ENCODE measurements at regions not wholly inside any gene's neighbourhood (a gene's known extent, or its start where the extent isn't known, plus 50 kb on each side); places are given as distances from the start of the nearest gene placed in this dataset.
A peak's percentile ranks its signal among the peaks of the same experiment; 100 is the strongest.
"Not testable (repeated sequence)": the region's sequence is repeated elsewhere in the genome, so short reads cannot be mapped to it uniquely, and the experiment has no call there.

DNA sequence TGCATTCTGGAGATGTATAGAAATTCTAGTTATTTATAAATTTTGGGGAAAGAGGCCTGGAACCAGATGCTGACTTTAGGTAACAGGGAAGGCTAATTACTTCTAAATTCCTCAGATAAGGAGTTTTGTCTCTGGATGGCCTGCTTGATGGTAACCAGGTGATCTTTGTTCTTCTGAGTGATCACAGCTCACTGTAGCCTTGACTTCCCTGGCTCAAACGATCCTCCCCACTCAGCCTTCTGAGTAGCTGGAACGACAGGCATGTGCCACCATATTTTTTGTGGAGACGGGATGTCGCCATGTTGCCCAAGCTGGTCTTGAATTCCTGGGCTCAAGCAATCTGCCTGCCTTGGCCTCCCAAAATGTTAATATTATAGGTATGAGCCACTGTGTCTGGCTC lies 54.4 kb upstream of the MSH6 start:
- no peak for DNase-seq

DNA sequence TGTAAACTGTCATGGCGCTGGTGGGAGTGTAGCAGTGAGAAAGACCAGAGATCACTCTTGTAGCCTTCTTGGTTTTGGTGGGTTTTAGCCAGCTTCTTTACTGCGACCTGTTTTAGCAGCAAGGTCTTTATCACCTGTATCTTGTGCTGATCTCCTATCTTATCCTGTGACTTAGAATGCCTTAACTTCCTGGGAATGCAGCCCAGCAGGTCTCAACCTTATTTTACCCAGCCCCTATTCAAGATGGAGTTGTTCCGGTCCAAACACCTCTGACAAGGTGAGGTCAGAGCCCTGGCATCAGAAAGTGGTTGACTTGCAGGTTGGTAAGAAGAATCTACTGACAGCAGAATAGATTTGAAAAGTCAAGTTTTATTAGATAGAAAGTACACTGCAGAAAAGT lies 55.0 kb upstream of the MSH6 start:
- no peak for DNase-seq

DNA sequence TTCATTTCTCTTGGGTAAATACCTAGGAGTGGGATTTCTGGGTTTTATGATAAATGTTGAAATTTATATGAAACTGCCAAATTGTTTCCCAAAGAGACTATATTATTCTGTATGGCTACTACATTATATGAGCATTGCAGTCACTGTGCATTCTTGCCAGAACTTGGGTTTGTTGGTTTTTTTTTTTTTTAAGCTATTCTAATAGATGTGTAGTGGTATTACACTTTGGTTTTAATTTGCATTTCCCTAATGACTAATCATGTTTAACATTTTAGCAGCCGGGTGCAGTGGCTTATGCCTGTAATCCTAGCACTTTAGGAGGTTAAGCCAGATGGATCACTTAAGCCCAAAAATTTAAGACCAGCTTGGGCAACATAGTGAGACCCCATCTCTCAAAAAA lies 56.0 kb upstream of the MSH6 start:
- DNase-seq: peak; percentile 9

DNA sequence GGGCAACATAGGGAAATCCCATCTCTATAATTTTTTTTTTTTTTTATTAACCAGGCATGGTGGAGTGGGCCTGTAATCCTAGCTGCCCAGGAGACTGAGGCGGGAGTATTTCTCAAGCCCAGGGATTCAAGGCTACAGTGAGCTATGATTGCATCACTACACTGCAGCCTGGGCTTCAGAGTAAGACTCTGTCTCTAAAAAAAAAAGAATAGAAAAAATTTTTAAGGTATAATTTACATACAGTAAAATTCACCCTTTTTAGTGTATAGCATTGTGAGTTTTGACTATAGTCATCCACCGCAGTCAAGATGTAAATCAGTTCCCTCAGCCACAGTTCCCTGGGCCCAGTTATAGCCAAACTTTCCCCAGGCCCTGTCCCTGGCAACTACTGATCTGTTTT lies 57.1 kb upstream of the MSH6 start:
- DNase-seq: no peak

DNA sequence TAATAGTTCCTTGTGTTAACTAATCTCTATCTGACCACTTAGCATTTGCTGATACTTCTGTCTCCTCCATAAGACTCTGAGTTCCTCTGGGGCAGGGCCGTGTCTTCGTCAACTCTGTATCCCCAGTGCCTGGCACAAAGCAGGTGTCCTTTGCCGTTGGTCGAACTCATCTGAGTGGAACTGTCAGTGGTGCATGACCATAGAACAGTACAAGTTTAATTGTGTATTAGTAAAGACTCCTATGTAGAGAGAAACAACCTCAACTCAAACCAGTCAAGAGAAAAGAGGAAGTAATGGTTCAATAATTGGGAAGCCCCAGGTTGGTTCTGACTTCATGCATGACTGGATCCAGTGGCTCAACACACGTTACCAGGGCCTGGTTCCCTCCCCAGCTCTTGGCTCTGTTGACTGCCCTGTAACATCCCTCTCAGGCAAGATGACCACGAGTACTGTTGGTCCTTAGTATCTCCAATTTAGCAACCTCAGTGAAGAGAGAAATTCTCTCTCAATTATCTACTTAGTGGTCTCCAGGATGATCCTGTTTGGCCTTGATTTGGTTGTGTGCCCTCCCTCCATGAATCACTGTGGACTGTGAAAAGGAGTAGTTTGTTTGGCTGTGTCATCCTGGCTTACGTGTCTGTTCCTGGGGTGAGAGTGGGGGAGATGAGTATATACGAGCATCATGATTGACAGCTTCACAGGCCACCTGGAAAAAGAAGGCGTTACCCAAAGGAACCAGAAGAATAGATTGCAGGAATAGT lies 58.5 kb upstream of the MSH6 start:
- DNase-seq: no peak

DNA sequence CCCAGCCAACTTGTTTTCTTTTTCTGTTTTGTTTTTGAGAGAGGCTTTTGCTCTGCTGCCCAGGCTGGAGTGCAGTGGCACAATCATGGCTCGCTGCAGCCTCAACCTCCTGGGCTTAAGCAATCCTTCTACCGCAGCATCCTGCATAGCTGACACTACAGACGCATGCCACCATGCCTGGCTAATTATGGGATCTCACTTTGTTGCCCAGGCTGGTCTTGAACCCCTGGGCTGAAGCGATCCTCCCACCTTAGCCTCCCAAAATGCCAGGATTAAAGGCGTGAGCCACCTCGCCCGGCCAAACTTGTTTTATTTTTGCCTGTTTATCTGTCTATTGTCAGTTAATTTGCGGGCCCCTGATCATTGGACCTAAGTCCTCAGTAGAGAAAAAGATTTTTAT lies 61.6 kb upstream of the MSH6 start:
- DNase-seq: no peak

DNA sequence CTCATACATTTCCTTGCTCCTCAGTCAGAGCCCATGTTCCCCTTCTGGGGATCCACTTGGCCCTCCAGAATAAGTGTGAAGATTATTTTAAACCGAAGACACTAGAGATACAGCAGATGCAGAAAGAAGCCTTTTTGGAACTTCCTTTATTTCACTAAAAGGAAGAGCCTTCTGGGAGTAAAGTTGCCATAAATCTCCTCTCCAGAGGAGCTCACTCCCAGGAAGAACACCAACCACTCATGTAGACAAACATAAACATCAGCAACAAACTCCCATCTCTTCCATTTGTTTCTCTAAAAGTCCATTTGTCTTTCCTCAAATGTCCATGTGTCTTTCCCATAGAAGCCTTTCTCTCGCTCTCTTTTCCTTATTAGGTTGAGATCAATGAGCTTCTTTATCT lies 62.4 kb upstream of the MSH6 start:
- DNase-seq: no peak

DNA sequence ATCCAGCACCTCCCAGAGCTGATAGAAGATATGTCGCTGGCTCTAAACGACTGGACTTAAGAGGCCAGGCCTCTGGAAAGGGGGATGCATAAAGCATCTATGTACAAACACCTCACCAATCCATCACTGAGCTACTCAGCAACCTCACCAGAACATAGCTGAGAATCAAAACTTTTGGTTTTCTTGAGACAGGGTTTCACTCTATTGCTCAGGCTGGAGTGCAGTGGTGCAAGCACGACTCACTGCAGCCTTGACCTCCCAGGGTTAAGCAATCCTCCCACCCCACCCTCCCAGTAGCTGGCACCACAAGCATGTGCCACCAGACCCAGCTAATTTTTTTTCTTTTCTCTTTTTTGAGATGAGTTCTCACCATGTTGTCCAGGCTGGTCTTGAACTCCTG lies 62.9 kb upstream of the MSH6 start:
- DNase-seq: no peak

DNA sequence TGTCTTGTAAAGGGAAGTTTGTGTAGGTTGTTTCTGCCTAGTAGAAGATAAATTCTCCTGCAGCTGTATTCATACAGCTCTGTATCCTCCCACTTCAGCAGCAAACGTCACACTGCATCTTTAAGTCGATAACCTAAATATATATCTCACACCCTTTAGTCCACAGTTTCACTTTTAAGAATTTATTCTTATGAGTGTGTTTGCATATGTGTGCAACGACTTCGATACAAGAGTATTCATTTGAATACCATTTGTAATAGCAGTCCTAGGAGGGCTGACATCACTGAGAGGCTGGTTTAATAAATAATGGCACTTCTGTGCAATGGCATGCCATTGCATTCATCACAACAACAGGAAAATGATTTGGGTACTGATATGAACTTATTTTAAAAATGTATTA lies 63.8 kb upstream of the MSH6 start:
- DNase-seq: no peak

DNA sequence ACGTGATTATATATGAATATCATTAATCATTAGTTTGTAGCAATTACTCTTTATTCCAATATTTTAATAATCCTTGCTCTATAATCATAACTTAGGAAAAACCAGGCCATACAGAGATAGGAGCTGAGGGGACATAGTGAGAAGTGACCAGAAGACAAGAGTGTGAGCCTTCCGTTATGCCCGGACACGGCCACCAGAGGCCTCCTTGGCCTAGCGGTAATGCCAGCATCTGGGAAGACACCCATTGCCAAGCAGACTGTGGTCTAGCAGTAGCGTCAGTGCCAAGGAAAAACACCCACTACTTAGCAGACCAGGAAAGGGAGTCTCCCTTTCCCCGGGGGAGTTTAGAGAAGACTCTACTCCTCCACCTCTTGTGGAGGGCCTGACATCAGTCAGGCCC lies 66.6 kb upstream of the MSH6 start:
- peak; percentile 4 for DNase-seq

DNA sequence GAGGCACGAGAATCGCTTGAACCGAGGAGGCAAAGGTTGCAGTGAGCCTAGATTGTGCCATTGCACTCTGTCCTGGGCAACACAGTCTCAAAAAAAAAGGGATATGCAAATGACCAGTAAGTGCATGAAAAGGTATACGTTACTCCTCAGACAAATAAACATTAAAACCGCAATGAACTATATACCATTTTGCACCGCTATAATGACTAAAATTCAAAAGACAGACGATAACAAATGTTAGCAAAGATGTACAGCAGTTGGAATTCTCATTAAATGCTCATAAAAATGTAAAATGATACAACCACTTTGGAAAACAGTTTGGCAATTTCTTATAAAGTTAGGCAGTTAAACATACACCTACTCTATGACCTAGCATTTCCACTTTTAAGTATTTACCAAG lies 67.4 kb upstream of the MSH6 start:
- DNase-seq: no peak

DNA sequence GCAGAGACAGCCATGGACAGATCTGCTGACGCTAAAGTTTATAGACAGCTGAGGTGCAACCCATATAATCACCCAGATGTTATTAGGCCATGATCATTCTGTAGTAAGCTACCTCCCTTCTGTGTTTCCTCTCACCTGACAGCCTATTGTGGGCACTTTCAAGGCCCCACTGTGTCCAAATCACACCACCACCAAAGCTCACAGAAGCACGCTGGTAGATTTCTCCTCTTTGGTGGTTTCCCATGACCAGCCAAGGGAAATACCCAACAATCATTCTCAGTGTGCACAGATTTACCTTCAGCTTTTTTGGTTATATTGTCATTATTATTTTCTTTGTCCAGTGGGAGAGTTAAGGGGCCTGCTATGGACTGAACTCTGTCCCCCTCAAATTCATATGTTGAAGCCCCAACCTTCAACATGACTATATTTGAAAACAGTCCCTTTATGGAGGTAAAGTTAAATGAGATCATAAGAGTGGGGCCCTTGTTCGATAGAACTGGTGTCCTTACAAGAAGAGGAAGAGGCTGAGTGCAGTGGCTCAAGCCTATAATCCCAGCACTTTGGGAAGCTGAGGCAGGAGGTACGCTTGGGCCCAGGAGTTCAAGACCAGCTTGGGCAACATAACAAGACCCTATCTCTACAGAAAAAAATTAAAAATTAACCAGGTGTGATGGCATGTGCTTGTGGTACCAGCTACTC lies 74.0 kb upstream of the MSH6 start:
- no peak for DNase-seq

DNA sequence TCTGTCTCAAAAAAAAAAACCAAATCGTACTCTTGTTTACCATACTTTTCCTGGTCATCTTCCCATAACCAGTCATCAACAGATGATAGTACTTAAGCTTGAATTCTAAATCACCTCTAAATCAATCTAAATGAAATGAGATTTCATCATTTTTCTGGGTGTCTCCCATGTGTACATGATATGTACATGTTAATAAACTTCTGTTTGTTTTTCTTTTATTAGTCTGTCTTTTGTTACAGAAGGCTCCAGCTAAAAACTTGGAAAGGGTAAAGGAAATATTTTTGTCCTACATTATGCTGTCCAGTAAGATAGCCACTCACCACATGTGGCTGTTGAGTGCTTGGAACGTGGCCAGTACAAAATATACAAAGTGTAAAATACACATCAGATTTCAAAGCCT lies 78.7 kb upstream of the MSH6 start:
- DNase-seq: no peak

DNA sequence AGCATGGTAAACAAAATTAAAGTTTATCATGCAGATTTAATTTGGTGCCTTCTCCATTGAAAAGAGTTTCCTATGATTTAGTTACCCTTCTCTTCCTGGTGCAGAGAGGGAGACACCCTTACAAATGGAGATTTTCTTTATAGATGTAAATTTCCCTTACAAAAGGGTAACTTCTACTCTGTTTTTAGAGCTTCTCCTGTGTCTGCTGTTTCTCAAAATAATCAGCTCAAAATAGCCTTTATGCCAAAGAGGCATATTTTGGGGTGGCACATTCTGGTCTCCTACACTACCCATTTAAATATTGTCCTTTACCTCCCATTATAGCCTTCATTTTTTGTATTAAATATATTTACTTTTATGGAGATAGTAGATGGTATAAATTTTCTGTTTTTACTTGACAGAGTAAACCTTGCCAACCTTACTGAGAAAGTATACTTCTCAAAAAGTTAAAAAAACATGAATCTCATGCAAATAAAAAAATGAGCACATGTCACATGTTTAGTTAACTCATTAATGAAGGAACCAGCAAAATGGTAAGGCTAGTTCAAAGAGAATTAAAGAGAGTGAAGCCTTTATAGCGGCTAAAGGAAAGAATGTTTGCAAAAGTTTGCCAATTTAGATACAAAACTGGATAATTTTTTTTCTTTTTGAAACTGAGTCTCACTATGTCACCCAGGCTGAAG lies 83.3 kb upstream of the MSH6 start:
- DNase-seq: no peak

DNA sequence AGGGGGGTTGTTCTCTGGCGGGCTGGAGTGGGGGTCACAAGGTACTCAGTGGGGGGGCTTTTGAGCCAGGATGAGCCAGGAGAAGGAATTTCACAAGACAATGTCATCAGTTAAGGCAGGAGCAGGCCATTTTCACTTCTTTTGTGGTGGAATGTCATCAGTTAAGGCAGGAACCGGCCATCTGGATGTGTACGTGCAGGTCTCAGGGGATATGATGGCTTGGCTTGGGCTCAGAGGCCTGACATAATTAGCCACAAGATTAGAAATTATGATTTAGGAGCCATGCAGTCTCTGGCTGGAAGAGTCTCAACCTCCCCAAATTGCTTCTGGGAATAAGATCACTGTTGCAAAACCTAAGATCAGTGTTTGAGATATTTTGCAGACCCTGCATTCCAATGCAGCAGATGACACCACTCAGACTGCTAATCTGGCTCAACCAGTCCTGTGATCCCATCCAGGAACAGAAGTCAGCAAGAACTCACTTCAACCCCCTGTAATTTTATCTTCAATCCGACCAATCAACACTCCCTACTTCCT lies 84.4 kb upstream of the MSH6 start:
- peak; percentile 64 for DNase-seq

DNA sequence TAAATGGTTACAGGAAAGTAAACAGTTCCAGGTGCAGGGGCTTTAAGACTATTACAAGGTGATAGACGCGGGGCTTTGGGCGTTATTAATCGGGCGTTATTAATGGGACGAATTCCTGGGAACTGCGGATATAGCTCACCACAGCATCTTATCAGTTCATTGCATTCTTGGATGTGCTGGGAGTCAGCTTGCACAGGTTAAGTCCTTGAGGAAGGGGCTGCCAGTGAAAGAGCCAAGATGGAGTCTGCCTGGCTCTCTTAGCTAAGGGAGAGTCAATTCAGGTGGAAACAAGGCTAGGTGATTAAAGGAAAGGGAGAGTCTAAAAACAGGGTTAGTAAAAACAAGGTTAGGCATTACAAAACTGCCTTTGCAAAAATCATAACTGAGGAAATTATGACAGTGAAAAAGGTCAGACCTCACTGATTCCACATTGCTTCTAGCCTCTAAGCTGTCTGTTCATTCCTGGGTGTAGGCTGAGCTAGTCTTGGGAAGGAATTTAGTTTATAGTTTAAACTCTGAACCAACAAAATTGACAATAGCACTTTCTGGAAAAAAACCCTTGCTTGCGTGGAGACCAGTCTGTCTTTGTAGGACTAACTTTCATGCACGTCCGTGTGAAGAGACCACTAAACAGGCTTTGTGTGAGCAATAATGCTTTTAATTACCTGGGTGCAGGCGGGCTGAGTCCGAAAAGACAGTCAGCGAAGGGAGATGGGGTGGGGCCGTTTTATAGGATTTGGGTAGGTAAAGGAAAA lies 85.1 kb upstream of the MSH6 start:
- peak; percentile 27 for DNase-seq

DNA sequence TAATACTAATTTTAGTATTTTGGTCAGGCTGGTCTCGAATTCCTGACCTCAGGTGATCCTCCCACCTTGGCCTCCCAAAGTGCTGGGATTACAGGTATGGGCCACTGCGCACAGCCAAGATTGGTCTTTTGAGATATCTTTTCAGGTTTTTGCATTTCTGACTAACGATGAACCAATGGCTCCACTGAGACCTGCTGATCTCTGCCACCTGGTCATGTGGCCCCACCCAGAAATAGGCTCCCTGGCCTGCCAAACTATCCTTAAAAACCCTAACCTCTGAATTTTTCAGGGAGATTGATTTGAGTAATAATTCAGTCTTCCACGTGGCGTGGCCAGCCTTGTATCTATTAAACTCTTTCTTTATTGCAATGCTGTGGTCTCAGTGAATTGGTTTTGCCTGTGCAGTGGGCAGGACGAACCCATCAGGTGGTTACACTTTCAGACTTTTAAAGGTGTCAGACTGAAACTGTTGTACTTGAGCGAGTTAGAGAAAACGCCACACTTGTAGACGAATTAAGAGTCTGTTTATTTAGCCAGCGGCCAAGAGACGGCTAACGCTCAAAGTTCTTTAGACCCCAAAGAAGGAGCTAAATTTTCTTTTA lies 85.8 kb upstream of the MSH6 start:
- DNase-seq: no peak

DNA sequence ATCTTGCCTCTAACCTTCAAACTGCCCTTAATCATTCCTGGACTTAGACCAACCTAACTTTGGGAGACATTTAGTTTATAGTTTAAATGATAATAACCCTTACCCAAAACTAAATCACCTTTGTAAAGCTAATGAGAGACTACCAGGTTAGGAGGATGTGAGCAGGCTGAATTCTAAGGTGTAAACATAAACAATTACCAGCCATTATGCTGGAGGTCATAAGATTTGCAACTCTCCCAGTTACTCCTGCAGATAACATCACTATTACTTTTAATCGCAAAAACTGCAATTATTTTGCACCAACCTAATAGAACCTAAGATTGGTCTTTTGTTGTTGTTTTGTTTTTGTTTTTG lies 86.5 kb upstream of the MSH6 start:
- DNase-seq: no peak

DNA sequence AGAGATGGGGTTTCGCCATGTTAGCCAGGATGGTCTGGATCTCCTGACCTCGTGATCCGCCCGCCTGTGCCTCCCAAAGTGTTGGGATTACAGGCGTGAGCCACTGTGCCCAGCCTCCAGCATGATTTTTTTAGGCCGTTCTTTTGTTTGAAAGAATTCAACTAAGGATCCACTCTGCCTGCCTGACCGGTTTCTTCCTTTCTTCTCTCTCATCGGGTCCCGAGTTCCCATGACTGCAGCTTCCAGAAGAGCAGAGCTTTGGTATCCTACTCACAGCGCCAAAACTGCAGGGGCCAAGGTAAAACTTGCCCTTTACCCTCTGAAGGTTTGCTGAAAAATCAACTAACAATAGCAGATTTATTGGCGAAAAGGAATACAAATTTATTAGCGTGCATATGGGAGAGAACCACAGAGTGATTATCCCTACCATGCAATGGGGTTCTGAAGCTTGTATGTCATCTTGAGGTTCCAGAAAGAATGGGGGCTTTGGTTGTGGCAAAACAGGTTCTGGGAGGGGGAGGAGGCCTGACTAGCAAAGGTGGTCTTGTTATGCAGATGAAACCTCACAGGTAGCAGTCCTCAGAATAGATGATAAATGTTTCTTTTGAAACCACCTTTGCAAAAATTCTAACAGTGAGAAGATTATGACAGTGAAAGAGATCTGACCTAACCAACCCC lies 87.0 kb upstream of the MSH6 start:
- no peak for DNase-seq

DNA sequence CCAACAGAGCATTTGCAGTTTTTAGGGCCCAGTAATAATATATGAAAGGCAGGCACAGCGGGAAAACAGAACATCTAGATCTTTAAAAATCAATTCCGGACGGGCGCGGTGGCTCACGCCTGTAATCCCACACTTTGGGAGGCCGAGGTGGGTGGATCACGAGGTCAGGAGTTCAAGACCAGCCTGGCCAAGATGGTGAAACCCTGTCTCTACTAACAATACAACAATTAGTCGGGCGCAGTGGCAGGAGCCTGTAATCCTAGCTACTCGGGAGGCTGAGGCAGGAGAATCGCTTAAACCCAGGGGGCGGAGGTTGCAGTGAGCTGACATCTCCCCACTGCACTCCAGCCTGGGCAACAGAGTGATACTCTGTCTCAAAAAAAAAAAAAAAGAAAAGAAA lies 88.5 kb upstream of the MSH6 start:
- not testable (repeated sequence) for DNase-seq

DNA sequence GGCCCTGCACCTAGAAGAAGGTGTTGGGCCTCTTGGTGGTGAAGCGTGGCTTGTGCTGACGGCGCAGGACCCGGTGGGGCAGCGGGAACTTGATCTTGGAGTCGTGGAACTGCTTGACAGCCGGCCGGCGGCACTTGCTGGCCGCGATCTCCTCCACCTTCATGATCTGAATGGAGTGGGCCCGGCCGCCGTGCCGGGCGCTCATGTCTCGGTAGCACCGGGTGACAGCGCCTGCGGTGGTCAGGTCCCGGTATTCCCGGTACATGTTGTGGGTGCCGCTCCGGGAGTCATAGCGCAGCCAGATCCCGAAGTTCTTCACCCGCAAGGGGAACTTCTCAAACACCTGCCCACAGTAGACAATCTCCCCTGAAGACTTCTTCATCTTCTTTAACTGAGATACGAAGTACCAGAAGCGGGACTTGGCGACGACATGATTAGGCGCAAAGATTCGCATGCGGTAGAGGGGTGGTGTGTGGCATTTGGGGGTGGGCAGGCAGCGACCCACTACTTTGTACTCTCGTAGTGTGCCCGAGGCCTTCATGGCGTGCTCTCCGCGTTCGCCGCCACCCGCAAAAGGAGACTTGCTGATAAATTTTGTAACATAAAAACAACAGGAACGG lies 92.1 kb upstream of the MSH6 start:
- not testable (repeated sequence) for DNase-seq

DNA sequence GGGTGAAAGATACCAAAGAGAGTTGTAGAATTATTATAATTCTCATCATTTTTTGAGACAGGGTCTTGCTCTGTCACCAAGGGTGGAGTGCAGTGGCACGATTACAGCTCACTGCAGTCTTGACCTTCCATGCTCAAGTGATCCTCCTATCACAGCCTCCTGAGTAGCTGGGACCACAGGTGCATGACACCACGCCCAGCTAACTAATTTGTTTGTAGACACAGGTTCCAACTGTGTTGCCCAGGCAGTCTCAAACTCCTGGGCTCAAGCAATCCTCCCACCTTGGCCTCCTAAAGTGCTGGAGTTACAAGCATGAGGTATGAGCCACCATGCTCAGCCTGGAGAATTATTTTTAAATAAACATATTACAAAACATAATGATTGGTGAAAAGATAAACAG lies 92.8 kb upstream of the MSH6 start:
- no peak for DNase-seq
